Fibroblast of lung (primary cell): ENCODE measurements at regions not wholly inside any gene's neighbourhood (a gene's known extent, or its start where the extent isn't known, plus 50 kb on each side); places are given as distances from the start of the nearest gene placed in this dataset.

Experiments used
- DNase-seq, 2 donors: peaks; one replicate each; pipeline versions ENCODE4 v3.0.0 to v3.0.0-alpha.2; 2010; ENCODE audit warnings: low read depth in 2 of 2
- H2AFZ ChIP-seq: 2 replicates; pipeline ENCODE4 v1.5.1; 2012; ENCODE audit warnings: low read length, control low read depth, inconsistent platforms
- H3K27ac ChIP-seq: 2 replicates; pipeline ENCODE4 v1.5.1; 2011; ENCODE audit warnings: low read length, control low read depth; ENCODE audit not compliant: insufficient read depth
- H3K27me3 ChIP-seq: 2 replicates; pipeline ENCODE4 v1.5.1; 2011; ENCODE audit warnings: mild to moderate bottlenecking, low read length; ENCODE audit not compliant: control insufficient read depth, insufficient read depth
- H3K36me3 ChIP-seq: 2 replicates; pipeline ENCODE4 v1.5.1; 2011; ENCODE audit warnings: low read length; ENCODE audit not compliant: control insufficient read depth, insufficient read depth
- H3K4me1 ChIP-seq: 2 replicates; pipeline ENCODE4 v1.5.1; 2011; ENCODE audit warnings: low read length; ENCODE audit not compliant: control insufficient read depth, insufficient read depth; ENCODE audit errors: extremely low read depth
- H3K4me2 ChIP-seq: 2 replicates; pipeline ENCODE4 v1.5.1; 2011; ENCODE audit warnings: low read length, control low read depth; ENCODE audit not compliant: insufficient read depth; ENCODE audit errors: extremely low read depth
- H3K4me3 ChIP-seq, 4 experiments: fragments of 200-600 bp in 1 of 4; sonication (generic) in 1 of 4; replicated peaks in 1 of 4; 2 replicates each; pipeline ENCODE4 v1.5.1; 2011 to 2016; ENCODE audit warnings: low read length in 4 of 4, low read depth in 3 of 4, mild to moderate bottlenecking in 3 of 4, control low read depth in 2 of 4, inconsistent platforms in 1 of 4, mixed read lengths in 1 of 4; ENCODE audit not compliant: insufficient read depth in 1 of 4; ENCODE audit errors: control extremely low read depth in 1 of 4
- H3K79me2 ChIP-seq: 2 replicates; pipeline ENCODE4 v1.5.1; 2012; ENCODE audit warnings: mild to moderate bottlenecking, low read length, inconsistent platforms; ENCODE audit not compliant: control insufficient read depth, insufficient read depth
- H3K9ac ChIP-seq: 2 replicates; pipeline ENCODE4 v1.5.1; 2011; ENCODE audit warnings: mild to moderate bottlenecking, low read length, control low read depth; ENCODE audit not compliant: insufficient read depth
- H3K9me3 ChIP-seq: 2 replicates; pipeline ENCODE4 v1.5.1; 2012; ENCODE audit warnings: low read depth, low read length; ENCODE audit not compliant: control insufficient read depth, insufficient read depth
- H4K20me1 ChIP-seq: 2 replicates; pipeline ENCODE4 v1.5.1; 2011; ENCODE audit warnings: low read length; ENCODE audit not compliant: control insufficient read depth, insufficient read depth; ENCODE audit errors: extremely low read depth
- CTCF ChIP-seq, 2 donors: IDR thresholded peaks in 1 of 2; conservative IDR thresholded peaks in 1 of 2; 1 replicate in 1 of 2; 2 replicates in 1 of 2; pipeline ENCODE4 v1.5.1; 2011 to 2012; ENCODE audit warnings: low read length in 2 of 2, control low read depth in 1 of 2, inconsistent platforms in 1 of 2, low read depth in 1 of 2, mild to moderate bottlenecking in 1 of 2
- EZH2 ChIP-seq: IDR thresholded peaks from 2 replicates; pipeline ENCODE4 v1.5.1; 2012; ENCODE audit warnings: low read length, control low read depth, mild to moderate bottlenecking; ENCODE audit errors: missing control alignments

DNA sequence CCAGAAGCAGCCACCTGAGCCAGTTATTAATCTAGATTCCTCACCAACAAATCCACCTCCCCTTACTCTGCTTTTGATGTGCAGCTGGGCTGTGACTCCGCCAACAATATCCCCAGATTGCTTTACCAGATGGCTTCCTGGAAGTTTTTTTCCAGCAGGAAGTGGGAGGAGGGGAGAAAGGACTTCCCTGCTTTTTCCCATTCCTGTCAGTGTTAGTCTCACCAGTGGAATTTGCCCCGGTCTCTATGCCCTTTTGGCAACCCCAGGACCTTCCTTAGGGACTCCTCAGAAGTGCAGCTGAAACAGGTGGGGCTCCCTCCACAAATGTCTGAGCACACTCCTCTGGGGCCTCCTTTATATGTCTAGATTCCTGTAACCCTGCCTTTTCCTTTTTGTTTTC, 465.2 kb upstream of the IGFBP7 start:
- TF ChIP-seq CTCF (conservative IDR thresholded peaks at IDR 0.05 in 1 of 2, IDR thresholded peaks at IDR 0.05 in 1 of 2; ENCODE audit: low read depth in 1 of 2, low read length in 2 of 2) (no peak), EZH2 (no peak)

DNA sequence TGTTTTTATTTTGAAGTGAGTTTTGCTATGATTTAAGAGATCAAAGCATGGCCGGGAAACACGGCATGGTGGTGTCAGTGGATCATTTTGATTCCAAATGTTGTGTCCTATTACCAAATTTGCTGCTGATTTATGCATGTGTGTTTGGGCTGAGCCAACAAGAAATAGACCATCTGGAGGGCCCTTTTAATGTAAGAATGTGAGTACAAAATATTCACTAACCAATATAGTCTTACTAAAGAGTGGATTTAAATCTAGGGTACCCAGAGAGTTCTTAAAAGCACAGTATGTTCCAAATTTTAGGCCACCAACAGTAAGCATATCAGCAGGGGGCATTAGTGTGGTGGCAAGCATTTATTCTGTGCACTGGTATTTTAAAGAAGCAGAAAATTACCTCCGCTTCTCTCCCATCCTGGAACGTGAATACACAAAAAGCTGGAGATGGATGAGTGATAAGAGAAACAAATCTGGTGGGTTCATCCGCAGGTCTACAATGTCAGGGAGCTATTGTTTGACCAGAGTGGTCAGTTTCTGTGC, 444.4 kb upstream of the IGFBP7 start:
- H3K4me1 ChIP-seq: no peaks in the 10 kb centered on the region
- no peak overlapping the region for H3K4me3 ChIP-seq
- no peak overlapping the region for H3K27ac ChIP-seq
- H3K36me3 ChIP-seq: no peaks in the 10 kb centered on the region
- DNase-seq: no peak
- no peaks in the 10 kb centered on the region for H3K27me3 ChIP-seq
- no peaks in the 10 kb centered on the region for H3K9me3 ChIP-seq
- no peak overlapping the region for H3K9ac ChIP-seq
- no peak overlapping the region for H3K4me2 ChIP-seq
- no peaks in the 10 kb centered on the region for H3K79me2 ChIP-seq
- no peak overlapping the region for H2AFZ ChIP-seq
- TF ChIP-seq CTCF (conservative IDR thresholded peaks at IDR 0.05 in 1 of 2, IDR thresholded peaks at IDR 0.05 in 1 of 2; ENCODE audit: low read depth in 1 of 2, low read length in 2 of 2): no peak
- TF ChIP-seq EZH2: no peak
- no peaks in the 10 kb centered on the region for H4K20me1 ChIP-seq

More for the DNA sequence above, 465.2 kb upstream of the IGFBP7 start:
- Histone ChIP-seq H3K4me1 (no peaks in the 10 kb centered on the region), H3K4me3 (no peak overlapping the region), H3K9ac (no peak overlapping the region), H3K27me3 (no peaks in the 10 kb centered on the region), H3K27ac (no peak overlapping the region), H2AFZ (no peak overlapping the region), H3K36me3 (no peaks in the 10 kb centered on the region), H3K4me2 (no peak overlapping the region), H3K79me2 (no peaks in the 10 kb centered on the region), H4K20me1 (no peaks in the 10 kb centered on the region), H3K9me3 (no peaks in the 10 kb centered on the region)
- DNase-seq: no peak

DNA sequence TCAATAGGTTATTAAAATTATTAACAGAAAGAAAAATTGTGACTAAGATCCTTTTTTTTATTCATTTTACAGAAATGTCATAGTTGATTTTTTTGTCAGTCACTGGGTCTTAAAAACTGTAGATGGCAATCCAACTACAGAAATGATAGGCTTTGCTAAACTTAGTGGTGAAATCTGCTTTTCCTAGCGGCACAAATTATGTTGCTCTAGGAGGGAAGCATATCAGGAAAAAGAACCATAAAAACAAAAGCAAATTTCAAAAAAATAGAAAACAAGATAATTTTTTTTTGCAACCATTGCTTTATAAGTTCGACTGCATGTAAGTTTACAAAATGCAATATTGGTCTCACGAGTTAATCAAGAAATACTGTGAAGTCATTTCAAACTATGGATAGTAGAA, 443.5 kb upstream of the IGFBP7 start:
- H3K27ac ChIP-seq: no peak overlapping the region
- DNase-seq: no peak
- H2AFZ ChIP-seq: no peak overlapping the region
- no peaks in the 10 kb centered on the region for H3K9me3 ChIP-seq
- no peaks in the 10 kb centered on the region for H3K79me2 ChIP-seq
- no peaks in the 10 kb centered on the region for H4K20me1 ChIP-seq
- no peaks in the 10 kb centered on the region for H3K36me3 ChIP-seq
- no peaks in the 10 kb centered on the region for H3K4me1 ChIP-seq
- no peak overlapping the region for H3K9ac ChIP-seq
- H3K4me3 ChIP-seq: no peak overlapping the region
- TF ChIP-seq CTCF (conservative IDR thresholded peaks at IDR 0.05 in 1 of 2, IDR thresholded peaks at IDR 0.05 in 1 of 2; ENCODE audit: low read depth in 1 of 2, low read length in 2 of 2) (no peak), EZH2 (no peak)
- no peaks in the 10 kb centered on the region for H3K27me3 ChIP-seq
- H3K4me2 ChIP-seq: no peak overlapping the region
